ENCODE measurements at regions not wholly inside any gene's neighbourhood (a gene's known extent, or its start where the extent isn't known, plus 50 kb on each side); places are given as distances from the start of the nearest gene placed in this dataset.

DNA sequence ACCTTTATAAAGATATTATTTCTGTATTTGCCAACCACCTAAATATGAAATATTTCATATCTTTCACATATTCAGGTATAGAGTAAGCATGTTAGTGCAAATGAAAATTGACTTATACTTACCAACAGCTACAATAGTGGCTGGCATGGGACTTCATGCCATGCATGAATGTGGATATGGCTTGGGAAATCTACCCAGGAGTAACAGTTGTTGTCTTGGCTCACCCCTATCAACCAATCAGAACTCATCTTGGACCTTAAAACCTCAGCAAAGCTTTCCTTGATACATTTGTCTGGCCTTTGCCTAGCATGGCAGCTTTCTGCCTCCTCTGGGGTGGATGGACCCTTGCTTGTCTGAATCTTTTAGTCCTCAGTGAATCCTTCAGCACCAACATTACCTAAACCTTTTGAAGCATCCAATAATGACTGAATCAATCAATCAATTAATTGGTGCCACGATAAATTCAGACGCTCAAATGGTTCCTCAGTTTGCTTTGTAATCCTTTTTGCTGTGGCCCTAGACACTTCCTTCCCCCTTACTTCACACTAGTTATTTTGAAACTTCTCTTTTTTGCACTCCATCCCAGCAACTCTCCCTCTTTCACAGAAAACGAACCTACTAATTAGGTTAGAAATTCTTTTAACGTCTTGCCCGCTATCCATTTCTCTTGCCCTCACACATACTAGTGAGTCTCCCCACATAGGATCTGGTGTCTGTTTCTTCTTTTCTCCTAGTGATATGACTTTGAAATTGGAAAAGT lies 132.3 kb upstream of the ZNF608 start:
- TF ChIP-seq, protein P1, sequence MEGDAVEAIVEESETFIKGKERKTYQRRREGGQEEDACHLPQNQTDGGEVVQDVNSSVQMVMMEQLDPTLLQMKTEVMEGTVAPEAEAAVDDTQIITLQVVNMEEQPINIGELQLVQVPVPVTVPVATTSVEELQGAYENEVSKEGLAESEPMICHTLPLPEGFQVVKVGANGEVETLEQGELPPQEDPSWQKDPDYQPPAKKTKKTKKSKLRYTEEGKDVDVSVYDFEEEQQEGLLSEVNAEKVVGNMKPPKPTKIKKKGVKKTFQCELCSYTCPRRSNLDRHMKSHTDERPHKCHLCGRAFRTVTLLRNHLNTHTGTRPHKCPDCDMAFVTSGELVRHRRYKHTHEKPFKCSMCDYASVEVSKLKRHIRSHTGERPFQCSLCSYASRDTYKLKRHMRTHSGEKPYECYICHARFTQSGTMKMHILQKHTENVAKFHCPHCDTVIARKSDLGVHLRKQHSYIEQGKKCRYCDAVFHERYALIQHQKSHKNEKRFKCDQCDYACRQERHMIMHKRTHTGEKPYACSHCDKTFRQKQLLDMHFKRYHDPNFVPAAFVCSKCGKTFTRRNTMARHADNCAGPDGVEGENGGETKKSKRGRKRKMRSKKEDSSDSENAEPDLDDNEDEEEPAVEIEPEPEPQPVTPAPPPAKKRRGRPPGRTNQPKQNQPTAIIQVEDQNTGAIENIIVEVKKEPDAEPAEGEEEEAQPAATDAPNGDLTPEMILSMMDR (IDR thresholded peaks at IDR 0.05), result no peak
- no peak for TF ChIP-seq POLR2A (IDR thresholded peaks at IDR 0.05)
